Mesenchymal stem cell (in vitro differentiated cells and primary cell): ENCODE measurements at regions not wholly inside any gene's neighbourhood (a gene's known extent, or its start where the extent isn't known, plus 50 kb on each side); places are given as distances from the start of the nearest gene placed in this dataset.

Experiments used
- DNase-seq: peaks from one replicate; pipeline ENCODE4 v3.0.0-alpha.2; 2013
- H2AFZ ChIP-seq: one replicate; pipeline ENCODE4 v1.6.1; 2013; ENCODE audit warnings: low read depth, mild to moderate bottlenecking, control low read depth, inconsistent platforms, low read length, moderate library complexity
- H2AK5ac ChIP-seq: 2 replicates; pipeline ENCODE4 v1.6.1; 2013; ENCODE audit warnings: low read length, moderate library complexity, mild to moderate bottlenecking, inconsistent platforms; ENCODE audit not compliant: severe bottlenecking
- H2BK120ac ChIP-seq: one replicate; pipeline ENCODE4 v1.6.1; 2013; ENCODE audit warnings: low read depth, mild to moderate bottlenecking, inconsistent platforms, low read length, moderate library complexity
- H2BK12ac ChIP-seq, 2 experiments: one replicate each; pipeline ENCODE4 v1.6.1; 2013; ENCODE audit warnings: inconsistent platforms in 2 of 2, low read length in 2 of 2, mild to moderate bottlenecking in 2 of 2, moderate library complexity in 2 of 2, control low read depth in 1 of 2
- H2BK15ac ChIP-seq: one replicate; pipeline ENCODE4 v1.6.1; 2013; ENCODE audit warnings: mild to moderate bottlenecking, low read depth, inconsistent platforms; ENCODE audit not compliant: poor library complexity, severe bottlenecking
- H2BK5ac ChIP-seq: 2 replicates; pipeline ENCODE4 v1.6.1; 2013; ENCODE audit warnings: low read depth, mild to moderate bottlenecking, low read length, control low read depth, inconsistent platforms; ENCODE audit not compliant: poor library complexity, severe bottlenecking
- H3K14ac ChIP-seq, 2 experiments: one replicate each; pipeline ENCODE4 v1.6.1; 2013; ENCODE audit warnings: inconsistent platforms in 2 of 2, low read length in 2 of 2, control low read depth in 1 of 2, mild to moderate bottlenecking in 1 of 2, moderate library complexity in 1 of 2
- H3K18ac ChIP-seq, 2 experiments: one replicate each; pipeline ENCODE4 v1.6.1; 2013; ENCODE audit warnings: inconsistent platforms in 2 of 2, low read length in 2 of 2, control low read depth in 1 of 2, low read depth in 1 of 2, mild to moderate bottlenecking in 1 of 2
- H3K23ac ChIP-seq, 2 experiments: one replicate each; pipeline ENCODE4 v1.6.1; 2013; ENCODE audit warnings: inconsistent platforms in 2 of 2, low read length in 2 of 2, mild to moderate bottlenecking in 2 of 2, moderate library complexity in 2 of 2, control low read depth in 1 of 2
- H3K27ac ChIP-seq: 2 replicates; pipeline ENCODE4 v1.5.1; 2013; ENCODE audit warnings: mild to moderate bottlenecking, moderate library complexity, low read length, control low read depth, inconsistent platforms; ENCODE audit not compliant: poor library complexity, severe bottlenecking
- H3K27me3 ChIP-seq, 2 experiments: 2 replicates each; pipeline versions ENCODE4 v1.6.1 to v1.7.0; 2013; ENCODE audit warnings: low read length in 2 of 2, mild to moderate bottlenecking in 2 of 2, moderate library complexity in 2 of 2, control low read depth in 1 of 2, inconsistent platforms in 1 of 2; ENCODE audit not compliant: control insufficient read depth in 1 of 2, insufficient read depth in 1 of 2
- H3K36me3 ChIP-seq, 2 experiments: 2 replicates each; pipeline versions ENCODE4 v1.6.1 to v1.7.0; 2013; ENCODE audit warnings: low read length in 2 of 2, control low read depth in 1 of 2, inconsistent platforms in 1 of 2, low read depth in 1 of 2, mild to moderate bottlenecking in 1 of 2; ENCODE audit not compliant: insufficient read depth in 2 of 2, control insufficient read depth in 1 of 2
- H3K4ac ChIP-seq, 2 experiments: one replicate each; pipeline ENCODE4 v1.6.1; 2013; ENCODE audit warnings: inconsistent platforms in 2 of 2, low read length in 2 of 2, mild to moderate bottlenecking in 2 of 2, moderate library complexity in 2 of 2, control low read depth in 1 of 2, low read depth in 1 of 2
- H3K4me1 ChIP-seq: 2 replicates; pipeline ENCODE4 v1.6.1; 2013; ENCODE audit warnings: low read depth, low read length, control low read depth; ENCODE audit not compliant: control insufficient read depth, insufficient read depth
- H3K4me2 ChIP-seq: 2 replicates; pipeline ENCODE4 v1.6.1; 2013; ENCODE audit warnings: low read length, mild to moderate bottlenecking, inconsistent platforms; ENCODE audit not compliant: poor library complexity, severe bottlenecking
- H3K4me3 ChIP-seq, 2 experiments: 2 replicates each; pipeline versions ENCODE4 v1.5.1 to v1.7.0; 2013; ENCODE audit warnings: low read length in 2 of 2, mild to moderate bottlenecking in 2 of 2, control low read depth in 1 of 2, low read depth in 1 of 2; ENCODE audit not compliant: insufficient read depth in 1 of 2
- H3K79me1 ChIP-seq: replicated peaks from 2 replicates; pipeline ENCODE4 v1.6.1; 2013; ENCODE audit warnings: mild to moderate bottlenecking, control low read depth, low read length, inconsistent platforms; ENCODE audit not compliant: poor library complexity, severe bottlenecking
- H3K9ac ChIP-seq: 2 replicates; pipeline ENCODE4 v1.7.0; 2013; ENCODE audit warnings: mild to moderate bottlenecking, low read length, moderate library complexity
- H3K9me3 ChIP-seq: 2 replicates; pipeline ENCODE4 v1.7.0; 2013; ENCODE audit warnings: mild to moderate bottlenecking, low read length; ENCODE audit not compliant: control insufficient read depth
- H4K8ac ChIP-seq: one replicate; pipeline ENCODE4 v1.6.1; 2013; ENCODE audit warnings: inconsistent platforms, mild to moderate bottlenecking, low read length, moderate library complexity
- H4K91ac ChIP-seq: one replicate; pipeline ENCODE4 v1.6.1; 2013; ENCODE audit warnings: mild to moderate bottlenecking, low read length, inconsistent platforms
- WGBS: methylation state at CpG from one replicate; pipeline ENCODE4 v1.1.7; 2013; ENCODE audit warnings: mixed read lengths; 5-methylcytosine and 5-hydroxymethylcytosine counted together

DNA sequence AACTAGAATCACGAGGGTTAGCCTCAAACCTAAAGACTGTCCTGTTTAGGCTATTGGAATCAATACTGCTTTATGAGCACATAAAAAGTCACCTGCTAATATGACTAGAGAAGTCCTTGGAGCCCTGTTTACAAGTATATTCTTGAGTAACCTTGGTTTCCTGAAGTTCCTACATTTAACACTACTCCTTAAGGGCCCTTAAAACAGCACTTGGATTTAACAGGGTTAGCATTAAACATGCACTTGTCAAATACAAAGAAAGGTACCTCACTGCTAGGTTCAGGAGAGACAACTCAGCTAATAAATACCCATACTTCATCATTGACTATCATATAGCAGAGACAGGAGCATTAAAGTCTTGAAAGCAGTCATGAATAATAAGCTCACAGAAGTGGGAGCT, 96.7 kb downstream of the SLC5A7 start:
- no peak overlapping the region for H3K4me3 ChIP-seq
- 60% methylated on average over 1 of the region's 1 CpG for whole genome bisulfite sequencing
- no peak overlapping the region for H3K14ac ChIP-seq
- no peak overlapping the region for H3K4ac ChIP-seq
- no peak overlapping the region for H3K27ac ChIP-seq
- no peaks in the 10 kb centered on the region for H3K9me3 ChIP-seq
- no peak overlapping the region for H4K91ac ChIP-seq
- H3K4me2 ChIP-seq, result no peak overlapping the region
- no peak overlapping the region for H4K8ac ChIP-seq
- no peak overlapping the region for H2AK5ac ChIP-seq
- no peak overlapping the region for H3K23ac ChIP-seq
- H2BK15ac ChIP-seq, result no peak overlapping the region
- peaks cover 2% of the 10 kb centered on the region for H3K4me1 ChIP-seq
- H3K27me3 ChIP-seq, result no peaks in the 10 kb centered on the region
- H2BK12ac ChIP-seq, result no peak overlapping the region
- H3K36me3 ChIP-seq, result no peaks in the 10 kb centered on the region
- no peak overlapping the region for H2BK120ac ChIP-seq
- H3K9ac ChIP-seq, result no peak overlapping the region
- H2BK5ac ChIP-seq, result no peak overlapping the region
- H2AFZ ChIP-seq, result no peak overlapping the region
- DNase-seq, result no peak
- H3K18ac ChIP-seq, result no peak overlapping the region
- no peaks in the 10 kb centered on the region for H3K79me1 ChIP-seq

DNA sequence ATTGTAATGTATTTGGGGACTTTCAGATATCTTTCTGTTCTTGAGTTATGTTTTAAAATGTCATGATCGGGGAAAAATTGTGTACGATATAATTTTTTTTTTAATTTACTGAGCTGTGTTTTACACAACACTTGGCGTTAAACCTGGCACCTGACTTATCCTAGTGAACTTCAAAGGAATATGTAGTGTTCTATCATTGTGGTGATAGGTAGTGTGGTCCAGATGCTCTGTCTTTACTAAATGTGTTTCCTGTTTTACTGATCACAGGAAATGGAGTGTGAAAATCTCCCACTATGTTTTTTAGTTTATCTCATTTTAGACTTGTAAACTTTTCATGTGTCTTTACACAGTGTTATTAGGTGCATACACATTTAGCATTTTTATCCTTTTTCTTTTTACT, 98.0 kb downstream of the SLC5A7 start:
- H3K14ac ChIP-seq, result no peak overlapping the region
- 92% methylated on average over 3 of the region's 3 CpGs for WGBS
- H4K91ac ChIP-seq, result no peak overlapping the region

DNA sequence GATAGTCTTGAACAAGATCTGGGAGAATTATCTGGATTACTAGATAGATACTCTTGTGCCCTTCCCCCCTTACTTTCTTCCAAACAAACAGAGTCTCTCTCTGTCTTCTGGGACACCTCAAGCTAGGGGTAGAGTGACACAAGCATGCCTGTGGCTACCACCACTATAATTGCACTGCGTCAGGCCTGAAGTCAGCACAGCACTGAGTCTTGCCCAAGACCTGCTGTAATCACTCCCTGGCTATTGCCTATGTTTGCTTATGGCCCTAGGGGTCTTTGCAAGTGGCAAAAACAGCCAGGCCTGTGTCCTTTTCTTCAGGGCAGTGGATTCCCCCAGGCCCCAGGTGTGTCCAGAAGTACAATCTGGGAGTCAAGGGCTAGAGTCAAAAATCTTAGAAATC, 106.6 kb downstream of the SLC5A7 start:
- H4K8ac ChIP-seq, result no peak overlapping the region
- no peak overlapping the region for H2BK120ac ChIP-seq
- no peak for DNase-seq
- H3K27ac ChIP-seq, result no peak overlapping the region
- no peak overlapping the region for H2BK5ac ChIP-seq
- H3K4me1 ChIP-seq, result no peaks in the 10 kb centered on the region
- H2BK15ac ChIP-seq, result no peak overlapping the region
- 92% methylated on average over 1 of the region's 1 CpG for WGBS
- H3K4me2 ChIP-seq, result no peak overlapping the region
- no peaks in the 10 kb centered on the region for H3K9me3 ChIP-seq
- no peaks in the 10 kb centered on the region for H3K36me3 ChIP-seq
- H3K14ac ChIP-seq, result no peak overlapping the region
- H4K91ac ChIP-seq, result no peak overlapping the region
- no peak overlapping the region for H3K9ac ChIP-seq
- H3K4ac ChIP-seq, result no peak overlapping the region
- H3K18ac ChIP-seq, result no peak overlapping the region
- H2AK5ac ChIP-seq, result no peak overlapping the region
- H2AFZ ChIP-seq, result no peak overlapping the region
- no peaks in the 10 kb centered on the region for H3K27me3 ChIP-seq
- no peak overlapping the region for H3K4me3 ChIP-seq
- H2BK12ac ChIP-seq, result no peak overlapping the region
- no peaks in the 10 kb centered on the region for H3K79me1 ChIP-seq
- H3K23ac ChIP-seq, result peak overlapping the region in 1 of 2 experiments; percentile 72

More for the DNA sequence above, 98.0 kb downstream of the SLC5A7 start:
- Histone ChIP-seq H3K4me1 (peaks cover 2% of the 10 kb centered on the region), H4K8ac (no peak overlapping the region), H3K4ac (no peak overlapping the region), H2BK5ac (no peak overlapping the region), H3K18ac (no peak overlapping the region), H2AFZ (no peak overlapping the region), H3K9ac (no peak overlapping the region), H3K4me2 (no peak overlapping the region), H3K27ac (no peak overlapping the region), H3K79me1 (no peaks in the 10 kb centered on the region), H3K23ac (no peak overlapping the region), H3K36me3 (no peaks in the 10 kb centered on the region), H2BK12ac (no peak overlapping the region), H3K4me3 (no peak overlapping the region), H2AK5ac (no peak overlapping the region), H3K27me3 (no peaks in the 10 kb centered on the region), H2BK15ac (no peak overlapping the region), H3K9me3 (no peaks in the 10 kb centered on the region), H2BK120ac (no peak overlapping the region)
- no peak for DNase-seq

DNA sequence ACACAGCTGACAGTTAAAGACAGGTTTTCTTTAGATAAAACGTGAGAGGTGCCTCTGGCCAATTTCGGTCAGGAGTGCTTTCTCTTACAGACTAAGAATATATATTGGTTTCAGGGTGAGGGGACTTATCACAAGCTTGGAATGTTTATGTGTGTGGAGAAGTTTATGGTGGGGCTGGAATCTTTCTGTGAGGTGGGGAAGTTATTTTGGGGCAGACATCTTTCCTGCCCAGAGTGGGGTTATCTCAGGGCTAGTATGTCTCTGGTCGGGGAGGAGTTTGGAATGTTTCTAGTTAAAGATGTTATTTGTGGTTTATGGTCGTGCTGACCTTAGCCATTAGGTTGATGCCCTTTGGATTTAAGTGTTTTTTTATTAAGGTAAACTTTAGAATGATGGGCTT, 115.2 kb downstream of the SLC5A7 start:
- H3K4ac ChIP-seq, result no peak overlapping the region
- no peak overlapping the region for H3K4me3 ChIP-seq
- H3K23ac ChIP-seq, result no peak overlapping the region
- H3K9ac ChIP-seq, result no peak overlapping the region
- H3K27me3 ChIP-seq, result no peaks in the 10 kb centered on the region
- H3K79me1 ChIP-seq, result no peaks in the 10 kb centered on the region
- no peak overlapping the region for H2BK120ac ChIP-seq
- 22% methylated on average over 4 of the region's 4 CpGs for WGBS
- peaks cover 0 to 3% of the 10 kb centered on the region in 2 experiments for H3K36me3 ChIP-seq
- H4K8ac ChIP-seq, result no peak overlapping the region
- no peak overlapping the region for H3K27ac ChIP-seq
- no peak overlapping the region for H2BK12ac ChIP-seq
- no peak overlapping the region for H3K18ac ChIP-seq
- no peak overlapping the region for H3K14ac ChIP-seq
- no peak for DNase-seq
- no peak overlapping the region for H3K4me2 ChIP-seq
- no peak overlapping the region for H2BK15ac ChIP-seq
- no peak overlapping the region for H2AK5ac ChIP-seq
- H2BK5ac ChIP-seq, result no peak overlapping the region
- no peak overlapping the region for H4K91ac ChIP-seq
- H3K9me3 ChIP-seq, result no peaks in the 10 kb centered on the region
- H2AFZ ChIP-seq, result no peak overlapping the region
- no peaks in the 10 kb centered on the region for H3K4me1 ChIP-seq
